ENCODE measurements at regions not wholly inside any gene's neighbourhood (a gene's known extent, or its start where the extent isn't known, plus 50 kb on each side); places are given as distances from the start of the nearest gene placed in this dataset.

DNA sequence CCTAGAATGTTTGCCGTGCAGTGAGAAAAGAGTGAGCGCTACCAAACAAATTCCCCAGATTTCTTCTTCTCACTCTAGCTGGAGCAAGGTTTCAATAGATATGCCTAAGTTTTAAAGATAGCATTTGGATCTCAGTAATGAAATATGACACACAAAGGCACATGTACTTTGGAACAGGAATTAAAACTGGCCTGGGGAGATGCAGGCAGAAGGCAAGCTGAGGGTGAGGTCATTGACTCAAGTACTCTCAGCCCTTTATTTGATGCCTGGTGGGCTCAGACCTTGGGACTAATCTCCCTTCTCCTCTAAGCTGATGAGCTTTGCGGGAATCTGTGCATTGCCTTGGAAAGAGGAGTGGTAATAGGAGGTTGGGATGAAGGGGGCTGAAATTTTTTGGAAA lies 323.3 kb upstream of the SLC30A5 start:
- no peaks in the 10 kb centered on the region for H3K27me3 ChIP-seq (ENCODE audit: low read depth, low read length)
- no peaks in the 10 kb centered on the region for H3K4me1 ChIP-seq (ENCODE audit: control insufficient read depth in 1 of 2, insufficient read depth in 2 of 2, low read length in 2 of 2)
- H3K36me3 ChIP-seq (ENCODE audit: control insufficient read depth in 1 of 2, insufficient read depth in 2 of 2, low read length in 2 of 2): no peaks in the 10 kb centered on the region
- no peaks in the 10 kb centered on the region for H3K9me3 ChIP-seq (ENCODE audit: control insufficient read depth in 1 of 2, low read length in 2 of 2)
- no peak overlapping the region for H3K4me3 ChIP-seq (ENCODE audit: low read depth in 1 of 2, low read length in 2 of 2)
- no peak overlapping the region for H3K27ac ChIP-seq (ENCODE audit: low read length)

GRCh38 chr5:68771221-68771620 lies 322.6 kb upstream of the SLC30A5 start:
- Histone ChIP-seq H3K9me3 (ENCODE audit: control insufficient read depth in 1 of 2, low read length in 2 of 2) (no peaks in the 10 kb centered on the region), H3K36me3 (ENCODE audit: control insufficient read depth in 1 of 2, insufficient read depth in 2 of 2, low read length in 2 of 2) (no peaks in the 10 kb centered on the region), H3K27ac (ENCODE audit: low read length) (no peak overlapping the region), H3K27me3 (ENCODE audit: low read depth, low read length) (no peaks in the 10 kb centered on the region), H3K4me3 (ENCODE audit: low read depth in 1 of 2, low read length in 2 of 2) (no peak overlapping the region), H3K4me1 (ENCODE audit: control insufficient read depth in 1 of 2, insufficient read depth in 2 of 2, low read length in 2 of 2) (no peaks in the 10 kb centered on the region)

DNA sequence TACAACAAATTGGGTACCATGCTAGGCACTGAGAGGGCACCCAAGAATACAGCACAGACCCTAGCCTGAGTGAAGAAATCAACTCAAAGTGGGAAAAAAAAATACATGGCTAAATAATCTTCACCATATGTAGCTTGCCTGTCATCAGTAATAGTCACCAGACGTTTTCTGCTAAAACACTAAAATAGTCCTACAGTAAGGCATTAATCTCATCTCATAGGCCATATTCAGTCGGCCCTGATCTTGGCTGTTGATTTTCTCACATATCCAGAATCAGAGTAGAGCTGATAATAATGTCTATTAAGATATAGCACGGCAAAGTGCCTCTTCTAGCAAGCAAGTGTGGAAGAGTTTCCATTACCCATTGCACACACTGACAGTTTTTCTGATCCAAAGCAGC lies 322.1 kb upstream of the SLC30A5 start:
- no peaks in the 10 kb centered on the region for H3K36me3 ChIP-seq (ENCODE audit: control insufficient read depth in 1 of 2, insufficient read depth in 2 of 2, low read length in 2 of 2)
- no peaks in the 10 kb centered on the region for H3K9me3 ChIP-seq (ENCODE audit: control insufficient read depth in 1 of 2, low read length in 2 of 2)
- H3K4me1 ChIP-seq (ENCODE audit: control insufficient read depth in 1 of 2, insufficient read depth in 2 of 2, low read length in 2 of 2): no peaks in the 10 kb centered on the region
- H3K27me3 ChIP-seq (ENCODE audit: low read depth, low read length): no peaks in the 10 kb centered on the region
- no peak overlapping the region for H3K27ac ChIP-seq (ENCODE audit: low read length)
- no peak overlapping the region for H3K4me3 ChIP-seq (ENCODE audit: low read depth in 1 of 2, low read length in 2 of 2)

GRCh38 chr5:68776381-68776780 lies 317.4 kb upstream of the SLC30A5 start:
- Histone ChIP-seq H3K27ac (ENCODE audit: low read length) (no peak overlapping the region), H3K4me1 (ENCODE audit: control insufficient read depth in 1 of 2, insufficient read depth in 2 of 2, low read length in 2 of 2) (no peaks in the 10 kb centered on the region), H3K36me3 (ENCODE audit: control insufficient read depth in 1 of 2, insufficient read depth in 2 of 2, low read length in 2 of 2) (no peaks in the 10 kb centered on the region), H3K4me3 (ENCODE audit: low read depth in 1 of 2, low read length in 2 of 2) (no peak overlapping the region), H3K27me3 (ENCODE audit: low read depth, low read length) (no peaks in the 10 kb centered on the region), H3K9me3 (ENCODE audit: control insufficient read depth in 1 of 2, low read length in 2 of 2) (no peaks in the 10 kb centered on the region)

- no peak overlapping the region for H3K27ac ChIP-seq (ENCODE audit: low read length)
- H3K36me3 ChIP-seq (ENCODE audit: control insufficient read depth in 1 of 2, insufficient read depth in 2 of 2, low read length in 2 of 2): no peaks in the 10 kb centered on the region
- H3K27me3 ChIP-seq (ENCODE audit: low read depth, low read length): no peaks in the 10 kb centered on the region
- no peaks in the 10 kb centered on the region for H3K4me1 ChIP-seq (ENCODE audit: control insufficient read depth in 1 of 2, insufficient read depth in 2 of 2, low read length in 2 of 2)
- H3K9me3 ChIP-seq (ENCODE audit: control insufficient read depth in 1 of 2, low read length in 2 of 2): no peaks in the 10 kb centered on the region
- H3K4me3 ChIP-seq (ENCODE audit: low read depth in 1 of 2, low read length in 2 of 2): no peak overlapping the region
Measured at GRCh38 chr5:68777135-68777534, 316.7 kb upstream of the SLC30A5 start.

GRCh38 chr5:68778484-68778883 lies 315.3 kb upstream of the SLC30A5 start:
- Histone ChIP-seq H3K27ac (ENCODE audit: low read length) (no peak overlapping the region), H3K4me3 (ENCODE audit: low read depth in 1 of 2, low read length in 2 of 2) (no peak overlapping the region), H3K36me3 (ENCODE audit: control insufficient read depth in 1 of 2, insufficient read depth in 2 of 2, low read length in 2 of 2) (no peaks in the 10 kb centered on the region), H3K27me3 (ENCODE audit: low read depth, low read length) (no peaks in the 10 kb centered on the region), H3K9me3 (ENCODE audit: control insufficient read depth in 1 of 2, low read length in 2 of 2) (no peaks in the 10 kb centered on the region), H3K4me1 (ENCODE audit: control insufficient read depth in 1 of 2, insufficient read depth in 2 of 2, low read length in 2 of 2) (no peaks in the 10 kb centered on the region)

DNA sequence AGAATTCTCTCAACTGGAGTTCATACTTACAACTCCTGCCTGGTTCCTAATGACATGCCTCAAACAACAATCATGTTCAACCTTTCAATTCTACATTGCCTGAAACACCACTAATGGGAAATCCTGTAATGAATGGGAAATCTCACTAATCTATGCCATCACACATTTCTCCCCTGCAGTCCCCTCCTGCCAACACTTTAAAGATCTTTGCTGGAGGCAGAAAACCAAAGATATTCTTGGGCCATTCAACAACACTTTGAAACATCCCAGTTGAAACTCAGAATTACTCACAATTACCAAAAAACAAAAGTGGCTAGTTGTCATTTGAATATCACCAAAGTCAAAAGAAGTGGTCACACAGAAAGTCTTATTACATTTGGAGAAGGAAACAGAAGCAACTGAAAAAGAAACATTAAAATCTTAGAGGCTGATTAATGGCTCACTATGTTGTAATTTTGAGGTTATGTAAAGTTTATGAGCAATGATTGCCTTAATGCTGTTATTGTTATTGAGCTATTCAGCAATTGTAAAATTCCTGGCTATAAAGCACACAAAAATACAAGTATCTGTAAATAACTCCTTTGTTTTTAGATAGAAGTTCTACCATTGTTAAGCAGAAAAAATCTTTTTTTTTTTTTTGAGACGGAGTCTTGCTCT lies 313.4 kb upstream of the SLC30A5 start:
- Histone ChIP-seq H3K4me3 (ENCODE audit: low read depth in 1 of 2, low read length in 2 of 2) (no peak overlapping the region), H3K4me1 (ENCODE audit: control insufficient read depth in 1 of 2, insufficient read depth in 2 of 2, low read length in 2 of 2) (no peaks in the 10 kb centered on the region), H3K36me3 (ENCODE audit: control insufficient read depth in 1 of 2, insufficient read depth in 2 of 2, low read length in 2 of 2) (no peaks in the 10 kb centered on the region), H3K27me3 (ENCODE audit: low read depth, low read length) (no peaks in the 10 kb centered on the region), H3K9me3 (ENCODE audit: control insufficient read depth in 1 of 2, low read length in 2 of 2) (no peaks in the 10 kb centered on the region), H3K27ac (ENCODE audit: low read length) (no peak overlapping the region)

DNA sequence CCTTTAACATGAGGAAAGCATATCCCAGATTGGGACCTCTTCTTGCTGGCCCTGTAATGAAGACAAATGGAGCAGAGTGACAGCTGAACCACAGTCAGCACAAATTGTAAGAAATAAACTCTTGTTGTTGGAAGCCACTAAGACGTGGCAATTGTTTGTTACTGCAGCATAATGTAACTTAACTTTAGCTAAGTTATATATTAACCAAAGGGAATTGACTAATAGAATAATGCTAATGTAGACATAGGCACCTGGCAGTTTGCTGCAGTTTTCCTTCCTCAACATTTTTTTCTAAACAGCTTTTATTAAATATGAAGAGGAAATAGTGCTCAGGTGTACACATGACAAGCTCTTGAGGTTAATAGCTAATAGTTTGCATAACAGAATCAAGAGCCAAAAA lies 300.7 kb upstream of the SLC30A5 start:
- no peak overlapping the region for H3K4me3 ChIP-seq (ENCODE audit: low read depth in 1 of 2, low read length in 2 of 2)

DNA sequence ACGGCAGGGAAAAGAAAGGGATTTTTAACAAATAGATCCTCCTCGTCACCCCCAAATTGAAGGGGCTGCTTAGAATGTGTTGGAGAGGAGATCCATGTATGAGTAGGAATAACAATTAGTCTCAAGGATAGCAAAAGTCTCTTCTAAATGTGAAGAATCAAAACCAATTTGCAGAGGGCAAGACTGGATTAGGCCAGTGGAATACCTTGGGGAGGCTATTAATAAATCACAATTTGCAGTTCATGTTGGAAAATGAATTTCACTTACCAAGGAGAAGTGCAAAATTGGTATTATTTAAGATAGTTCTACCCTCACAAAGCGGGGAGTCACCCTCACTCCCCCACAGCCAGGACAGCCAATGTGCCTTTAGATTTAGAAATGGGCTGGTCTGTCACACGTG lies 299.8 kb upstream of the SLC30A5 start:
- Histone ChIP-seq H3K27ac (ENCODE audit: low read length) (no peak overlapping the region), H3K9me3 (ENCODE audit: control insufficient read depth in 1 of 2, low read length in 2 of 2) (peaks cover 0 to 9% of the 10 kb centered on the region in 2 donors), H3K4me3 (ENCODE audit: low read depth in 1 of 2, low read length in 2 of 2) (no peak overlapping the region), H3K27me3 (ENCODE audit: low read depth, low read length) (no peaks in the 10 kb centered on the region), H3K4me1 (ENCODE audit: control insufficient read depth in 1 of 2, insufficient read depth in 2 of 2, low read length in 2 of 2) (no peaks in the 10 kb centered on the region), H3K36me3 (ENCODE audit: control insufficient read depth in 1 of 2, insufficient read depth in 2 of 2, low read length in 2 of 2) (no peaks in the 10 kb centered on the region)

More for the DNA sequence above, 300.7 kb upstream of the SLC30A5 start:
- Histone ChIP-seq H3K27ac (ENCODE audit: low read length) (no peak overlapping the region), H3K9me3 (ENCODE audit: control insufficient read depth in 1 of 2, low read length in 2 of 2) (peaks cover 0 to 9% of the 10 kb centered on the region in 2 donors), H3K4me1 (ENCODE audit: control insufficient read depth in 1 of 2, insufficient read depth in 2 of 2, low read length in 2 of 2) (no peaks in the 10 kb centered on the region), H3K36me3 (ENCODE audit: control insufficient read depth in 1 of 2, insufficient read depth in 2 of 2, low read length in 2 of 2) (no peaks in the 10 kb centered on the region), H3K27me3 (ENCODE audit: low read depth, low read length) (no peaks in the 10 kb centered on the region)

- Histone ChIP-seq H3K27me3 (ENCODE audit: low read depth, low read length) (no peaks in the 10 kb centered on the region), H3K27ac (ENCODE audit: low read length) (no peak overlapping the region), H3K9me3 (ENCODE audit: control insufficient read depth in 1 of 2, low read length in 2 of 2) (peaks cover 0 to 9% of the 10 kb centered on the region in 2 donors), H3K36me3 (ENCODE audit: control insufficient read depth in 1 of 2, insufficient read depth in 2 of 2, low read length in 2 of 2) (no peaks in the 10 kb centered on the region), H3K4me3 (ENCODE audit: low read depth in 1 of 2, low read length in 2 of 2) (no peak overlapping the region), H3K4me1 (ENCODE audit: control insufficient read depth in 1 of 2, insufficient read depth in 2 of 2, low read length in 2 of 2) (no peaks in the 10 kb centered on the region)
Measured at GRCh38 chr5:68795190-68795589, 298.6 kb upstream of the SLC30A5 start.

DNA sequence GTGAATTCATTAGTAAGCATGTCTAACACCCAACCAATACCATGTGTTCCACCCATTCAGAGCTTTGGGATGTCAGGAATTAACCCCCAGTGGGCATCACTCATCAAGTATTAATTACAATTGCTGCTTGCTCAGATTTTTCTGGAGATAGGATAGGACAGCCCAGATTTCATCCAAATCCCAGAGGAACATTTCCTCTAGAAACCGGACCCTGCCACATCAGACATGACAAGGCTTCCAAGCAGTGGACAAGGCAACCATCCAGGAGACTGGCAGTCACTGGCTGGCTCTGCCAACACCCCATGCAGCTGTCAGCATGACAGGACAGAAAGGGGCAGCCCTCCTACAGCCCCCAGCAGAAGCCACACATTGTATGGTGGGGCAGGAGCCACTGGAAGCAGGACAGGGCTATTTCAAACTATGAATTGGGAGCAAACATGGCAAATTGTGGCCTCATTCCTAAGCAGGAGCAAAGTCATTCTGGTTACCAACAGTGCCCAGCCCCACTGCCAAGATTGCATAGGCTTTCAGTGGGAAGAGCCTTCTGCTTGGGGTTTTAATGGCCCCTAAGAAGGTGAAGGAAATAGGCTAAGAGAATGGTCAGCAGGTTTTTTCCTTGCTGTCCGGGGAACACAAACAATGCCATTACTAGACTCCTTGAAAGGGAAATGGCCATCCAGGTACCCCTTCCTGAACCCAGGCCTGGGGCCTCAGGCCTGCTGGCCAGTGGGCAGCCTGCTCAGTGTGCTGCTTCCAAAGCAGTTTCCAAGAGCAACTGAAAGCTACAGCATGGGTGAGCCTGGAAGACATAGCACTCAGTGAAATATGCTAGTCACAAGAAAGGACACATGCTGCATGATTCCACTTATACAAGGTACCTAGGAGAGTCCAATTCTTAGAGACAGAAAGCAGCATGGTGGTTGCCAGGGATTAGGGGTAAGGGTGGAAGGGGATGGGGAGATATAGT lies 294.7 kb upstream of the SLC30A5 start:
- Histone ChIP-seq H3K27ac (ENCODE audit: low read length) (no peak overlapping the region), H3K4me3 (ENCODE audit: low read depth in 1 of 2, low read length in 2 of 2) (no peak overlapping the region), H3K27me3 (ENCODE audit: low read depth, low read length) (no peaks in the 10 kb centered on the region), H3K4me1 (ENCODE audit: control insufficient read depth in 1 of 2, insufficient read depth in 2 of 2, low read length in 2 of 2) (no peaks in the 10 kb centered on the region), H3K36me3 (ENCODE audit: control insufficient read depth in 1 of 2, insufficient read depth in 2 of 2, low read length in 2 of 2) (no peaks in the 10 kb centered on the region), H3K9me3 (ENCODE audit: control insufficient read depth in 1 of 2, low read length in 2 of 2) (no peaks in the 10 kb centered on the region)
